Cardiac septum (tissue), 1 donor: ENCODE measurements at regions not wholly inside any gene's neighbourhood (a gene's known extent, or its start where the extent isn't known, plus 50 kb on each side); places are given as distances from the start of the nearest gene placed in this dataset.
A peak's percentile ranks its signal among the peaks of the same experiment; 100 is the strongest.
"Not testable (repeated sequence)": the region's sequence is repeated elsewhere in the genome, so short reads cannot be mapped to it uniquely, and the experiment has no call there.

Experiments
- DNase-seq: peaks from one replicate; pipeline ENCODE4 v3.0.0-alpha.2; 2020; ENCODE audit warnings: low spot score
- intact Hi-C: fragments of 100-400 bp; cut with DNase I; formaldehyde crosslinking; loops from one replicate; pipeline ENCODE4 v1.14.0; 2022
- donor health status: DM: no; HTN: no; CAD: no.

- DNase-seq, intact Hi-C loops: not testable (repeated sequence)
Measured at GRCh38 chr1:176396604-176397395, 66.2 kb upstream of the PAPPA2 start.

DNA sequence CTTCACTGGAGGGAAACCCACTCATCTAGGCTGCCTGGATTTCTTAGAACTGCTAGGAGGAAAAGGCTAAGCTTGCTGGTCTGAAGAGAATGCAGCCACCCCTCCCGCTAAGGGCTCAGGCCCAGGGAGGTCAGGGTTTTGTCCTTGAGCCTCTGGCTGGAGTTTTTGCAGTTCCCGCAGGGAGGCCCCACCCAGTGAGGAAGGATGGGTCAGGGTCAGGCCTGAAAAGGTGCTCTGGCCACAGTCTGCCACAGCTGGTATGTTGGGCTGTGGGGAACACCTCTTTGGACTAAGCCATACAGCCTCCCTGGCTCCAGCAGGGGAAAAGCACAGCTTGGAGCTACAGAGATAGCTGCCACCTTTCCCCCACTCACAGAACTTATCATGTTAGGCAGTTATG, 71.4 kb upstream of the PAPPA2 start:
- DNase-seq = no peak
- intact Hi-C loops = no loop called here

GRCh38 chr1:176384841-176385240, 78.1 kb upstream of the PAPPA2 start:
- DNase-seq = no peak
- intact Hi-C loops = no loop called here

DNA sequence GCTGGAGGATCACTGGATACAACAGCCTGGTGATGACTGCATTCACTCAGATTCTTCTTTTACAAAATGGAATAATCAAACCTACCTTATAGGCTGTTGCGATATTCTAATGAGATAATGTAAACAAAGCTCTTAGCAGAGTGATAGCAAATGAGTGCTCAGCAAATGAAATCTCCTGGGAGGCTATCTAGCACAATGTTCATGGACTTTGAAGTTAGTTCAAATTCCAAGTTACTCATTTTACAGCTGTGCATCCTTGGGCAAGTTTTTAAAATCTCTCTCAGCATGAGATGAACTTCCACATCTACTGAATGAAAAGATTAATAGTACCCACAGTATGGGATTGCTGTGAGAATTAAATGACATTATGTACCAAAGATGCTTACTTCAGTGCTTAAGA, 80.8 kb upstream of the PAPPA2 start:
- intact Hi-C loops = no loop called here
- DNase-seq = no peak

- intact Hi-C loops = loop anchor here (5.0 to 10.0 kb wide), 3 partner anchors 178 to 463 kb away; no protein-coding TSS in a partner anchor
Measured at GRCh38 chr1:176379626-176380339, 83.2 kb upstream of the PAPPA2 start.

GRCh38 chr1:176374967-176375569, 87.9 kb upstream of the PAPPA2 start:
- DNase-seq = peak; percentile 77
- intact Hi-C loops = loop anchor here (2.0 to 10.0 kb wide), 4 partner anchors 182 to 506 kb away; no protein-coding TSS in a partner anchor

More at GRCh38 chr1:176379626-176380339, 83.2 kb upstream of the PAPPA2 start:
- DNase-seq = no peak

DNA sequence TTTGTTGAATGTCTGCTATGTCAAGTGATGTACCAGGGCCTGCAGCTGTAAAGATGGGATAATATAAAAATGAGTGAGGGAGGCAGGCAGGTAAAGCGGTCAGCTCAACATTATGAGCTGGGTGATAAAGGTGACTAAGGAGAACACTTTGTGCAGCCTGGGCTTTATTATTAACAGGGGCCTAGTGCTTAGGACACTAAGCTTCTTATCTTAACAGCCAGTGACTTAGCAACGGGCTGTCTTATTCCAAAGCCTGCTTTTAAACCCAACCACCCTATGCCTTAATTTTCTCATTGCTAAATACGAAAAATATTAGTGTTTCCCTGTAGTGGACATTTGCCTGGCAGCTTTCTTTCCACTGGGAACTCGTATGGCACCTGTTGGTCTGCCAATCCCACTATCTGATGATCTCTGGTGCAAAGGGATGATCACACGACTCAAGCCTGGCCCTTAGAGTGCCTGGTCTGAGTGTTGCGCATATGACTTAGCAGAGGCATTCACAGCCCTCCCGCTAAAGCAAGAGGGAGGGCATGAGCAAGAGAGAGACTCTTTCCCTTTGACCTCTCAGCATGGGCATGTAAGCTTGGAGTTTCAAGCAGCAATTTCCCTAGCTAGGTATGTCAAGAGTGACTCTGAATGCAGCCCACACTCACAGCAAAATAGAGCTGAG, 98.6 kb upstream of the PAPPA2 start:
- DNase-seq = no peak
- intact Hi-C loops = no loop called here

DNA sequence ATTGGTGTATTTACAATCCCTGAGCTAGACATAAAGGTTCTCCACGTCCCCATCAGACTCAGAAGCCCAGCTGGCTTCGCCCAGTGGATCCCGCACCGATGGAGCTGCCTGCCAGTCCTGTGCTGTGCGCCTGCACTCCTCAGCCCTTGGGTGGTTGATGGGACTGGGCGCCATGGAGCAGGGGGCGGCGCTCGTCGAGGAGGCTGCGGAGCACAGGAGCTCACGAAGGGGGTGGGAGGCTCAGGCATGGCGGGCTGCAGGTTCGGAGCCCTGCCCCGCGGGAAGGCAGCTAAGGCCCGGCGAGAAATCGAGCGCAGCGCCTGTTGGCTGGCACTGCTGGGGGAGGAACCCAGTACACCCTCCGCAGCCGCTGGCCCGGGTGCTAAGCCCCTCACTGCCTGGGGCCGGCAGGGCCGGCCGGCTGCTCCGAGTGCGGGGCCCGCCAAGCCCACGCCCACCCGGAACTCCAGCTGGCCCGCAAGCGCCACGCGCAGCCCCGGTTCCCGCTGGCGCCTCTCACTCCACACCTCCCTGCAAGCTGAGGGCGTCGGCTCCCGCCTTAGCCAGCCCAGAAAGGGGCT, 113.8 kb upstream of the PAPPA2 start:
- intact Hi-C loops, DNase-seq: not testable (repeated sequence)

DNA sequence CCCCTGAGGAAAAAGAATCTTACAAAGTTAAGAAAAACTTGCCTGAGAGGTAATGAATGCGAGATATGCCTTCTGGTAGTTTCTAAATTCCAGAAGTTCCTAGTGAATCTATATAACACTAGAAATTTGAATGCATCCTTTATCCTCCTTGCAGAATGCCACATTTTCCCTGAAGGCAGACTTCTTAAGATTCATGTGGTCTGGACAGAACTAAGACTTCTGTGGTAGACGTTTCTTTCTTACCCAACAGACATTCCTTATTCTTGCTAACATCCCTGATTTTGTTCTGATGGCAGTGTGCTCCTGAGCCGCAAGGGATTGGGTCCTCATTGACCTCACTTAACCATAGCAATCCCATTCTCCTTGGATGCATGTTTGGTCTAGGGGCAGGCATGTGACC, 121.3 kb upstream of the PAPPA2 start:
- intact Hi-C loops = no loop called here

GRCh38 chr1:176338877-176339276, 124.1 kb upstream of the PAPPA2 start:
- DNase-seq = no peak
- intact Hi-C loops = no loop called here

More for the DNA sequence above, 121.3 kb upstream of the PAPPA2 start:
- no peak for DNase-seq

DNA sequence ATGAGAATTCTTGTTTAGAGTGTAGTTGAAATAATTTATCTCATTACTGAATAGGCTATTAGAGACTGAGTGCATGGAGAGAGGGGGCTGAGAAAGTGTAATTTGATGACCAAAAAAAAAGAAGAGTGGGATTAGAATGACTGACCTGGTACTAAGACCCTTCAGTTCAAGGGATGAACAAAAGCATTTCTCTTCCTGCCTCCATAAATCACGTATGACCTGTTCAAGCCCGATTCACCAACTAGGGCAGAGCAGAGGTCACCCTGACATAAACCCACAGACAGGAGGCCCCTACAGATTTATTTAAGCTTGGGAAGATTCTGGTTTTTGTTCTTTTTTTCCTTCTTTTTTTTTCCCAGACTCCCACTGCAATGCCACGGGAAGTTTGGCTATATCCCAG, 123.7 kb upstream of the COP1 start:
- intact Hi-C loops = no loop called here
- no peak for DNase-seq

- intact Hi-C loops = no loop called here
- DNase-seq = no peak
Measured at GRCh38 chr1:176325664-176326063, 118.6 kb upstream of the COP1 start.

GRCh38 chr1:176323472-176323871, 116.4 kb upstream of the COP1 start:
- intact Hi-C loops = no loop called here
- DNase-seq = no peak

DNA sequence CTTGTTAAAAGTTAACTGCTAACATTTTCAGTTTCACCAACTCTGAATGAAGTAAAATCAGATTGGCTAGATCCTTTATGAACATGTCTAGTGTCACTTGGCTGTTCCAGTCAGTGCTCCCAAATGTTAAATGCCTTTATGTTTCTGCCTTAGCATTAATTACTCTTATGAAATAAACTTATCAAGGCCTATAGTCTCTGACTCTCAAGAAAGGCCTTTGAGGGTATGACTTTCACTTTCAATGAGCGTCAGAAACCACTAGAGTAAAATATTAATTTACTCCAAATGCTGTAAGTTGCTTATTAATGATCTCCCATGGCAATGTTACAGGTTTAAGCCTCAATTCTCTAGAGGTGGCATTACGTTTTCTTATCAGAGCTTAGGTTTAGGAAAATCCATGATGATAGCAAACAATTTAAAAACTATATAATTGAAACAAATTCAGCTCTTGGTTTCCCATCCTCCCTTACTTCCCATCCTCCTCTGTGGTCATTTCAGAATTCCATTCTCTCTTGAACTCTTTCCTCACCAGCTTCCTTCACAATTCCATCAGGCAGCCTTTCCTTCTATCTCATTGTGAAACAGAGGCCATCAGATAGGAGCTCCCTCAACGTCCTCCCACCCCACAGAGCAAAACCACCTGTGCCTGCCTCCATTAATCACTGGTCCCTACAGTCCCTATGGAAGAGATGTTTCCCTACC, 108.6 kb upstream of the COP1 start:
- intact Hi-C loops = no loop called here
- DNase-seq = no peak

DNA sequence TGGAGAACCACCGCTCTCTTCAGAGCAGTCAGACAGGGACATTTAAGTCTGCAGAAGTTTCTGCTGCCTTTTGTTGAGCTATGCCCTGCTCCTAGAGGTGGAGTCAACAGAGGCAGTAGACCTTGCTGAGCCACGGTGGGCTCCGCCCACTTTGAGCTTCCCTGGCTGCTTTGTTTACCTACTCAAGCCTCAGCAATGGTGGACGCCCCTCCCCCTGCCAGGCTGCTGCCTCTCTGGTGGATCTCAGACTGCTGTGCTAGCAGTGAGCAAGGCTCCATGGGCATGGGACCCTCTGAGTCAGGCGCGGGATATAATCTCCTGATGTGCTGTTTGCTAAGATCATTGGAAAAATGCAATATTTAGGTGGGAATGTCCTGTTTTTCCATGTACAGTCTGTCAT, 89.5 kb upstream of the COP1 start:
- intact Hi-C loops, DNase-seq: not testable (repeated sequence)

DNA sequence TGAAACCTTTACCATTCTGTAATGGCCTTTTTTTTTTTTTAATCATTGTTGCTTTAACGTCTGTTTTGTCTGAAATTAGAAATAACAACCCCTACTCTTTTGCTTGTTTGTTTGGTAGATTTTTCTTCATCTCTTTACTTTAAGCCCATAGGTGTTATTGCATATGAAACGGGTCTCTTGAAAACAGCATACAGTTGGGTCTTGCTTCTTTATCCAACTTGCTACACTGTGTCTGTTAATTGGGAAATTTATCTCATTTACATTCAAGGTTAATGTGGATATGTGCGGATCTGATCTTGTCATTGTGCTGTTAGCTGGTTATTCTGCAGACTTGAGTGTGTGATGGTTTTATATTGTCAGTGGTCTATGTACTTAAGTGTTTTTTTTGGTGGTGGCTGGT, 78.9 kb upstream of the COP1 start:
- intact Hi-C loops = no loop called here
- no peak for DNase-seq

DNA sequence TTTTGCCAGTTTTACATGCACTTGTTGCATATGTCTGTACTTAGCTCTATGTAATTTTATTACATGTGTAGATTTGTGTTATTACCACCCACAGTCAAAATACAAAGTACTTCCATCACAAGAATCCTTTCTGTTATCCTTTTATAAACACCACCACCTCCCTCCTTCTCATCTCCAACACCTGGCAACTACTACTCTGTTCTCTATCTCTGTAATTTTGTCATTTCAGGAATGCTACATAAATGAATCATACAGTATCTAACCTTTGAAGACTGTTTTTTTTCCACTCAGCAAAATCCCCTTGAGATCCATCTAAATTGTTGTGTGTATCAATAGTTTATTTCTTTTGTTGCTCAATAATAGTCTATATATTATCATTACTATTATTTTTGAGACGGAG, 64.5 kb upstream of the COP1 start:
- intact Hi-C loops = no loop called here
- DNase-seq = no peak
